Endothelial cell of umbilical vein (primary cell): ENCODE measurements at regions not wholly inside any gene's neighbourhood (a gene's known extent, or its start where the extent isn't known, plus 50 kb on each side); places are given as distances from the start of the nearest gene placed in this dataset.

Experiments used
- BruUV-seq: library from RNA; stranded (reverse); fragments of 400-500 nt; replicated peaks from 2 replicates; lab custom pipeline; 2021; lab: Mats Ljungman, UMichigan
- CTCF ChIA-PET: fragments of 300-600, 350-600 bp; sonication (Branson Sonifier 250); formaldehyde crosslinking; loops from one replicate; lab custom pipeline; 2021; ENCODE audit warnings: antibody characterized with exemption, inconsistent platforms; lab: Charles Lee
- POLR2A ChIA-PET: fragments of 300-600, 350-600 bp; sonication (Branson Sonifier 250); formaldehyde crosslinking; loops from one replicate; lab custom pipeline; 2021; ENCODE audit warnings: antibody characterized with exemption, inconsistent platforms; lab: Charles Lee
- DNase-seq: peaks from one replicate; pipeline ENCODE4 v3.0.0-alpha.2; 2011; ENCODE audit warnings: low read depth, low spot score
- FAIRE-seq: peaks from 2 replicates; lab custom pipeline; 2011; peaks lifted over from hg19 to GRCh38; lab: Jason Lieb, UNC
- H2AFZ ChIP-seq: 2 replicates; pipeline ENCODE4 v1.6.0; 2012; ENCODE audit warnings: low read depth, low read length, control low read depth, inconsistent platforms
- H3K27ac ChIP-seq: 2 replicates; pipeline ENCODE4 v1.5.1; 2011; ENCODE audit warnings: low read depth, mild to moderate bottlenecking, control low read depth, low read length, moderate library complexity; ENCODE audit not compliant: insufficient read depth
- H3K27me3 ChIP-seq, 2 experiments: 2 replicates each; pipeline versions ENCODE4 v1.6.0 to v1.6.1; 2011; ENCODE audit warnings: low read length in 2 of 2, mixed read lengths in 1 of 2; ENCODE audit not compliant: control insufficient read depth in 2 of 2, insufficient read depth in 2 of 2
- H3K36me3 ChIP-seq, 2 experiments: 2 replicates in 1 of 2; 3 replicates in 1 of 2; pipeline ENCODE4 v1.5.1; 2011; ENCODE audit warnings: low read length in 2 of 2, mild to moderate bottlenecking in 1 of 2, moderate library complexity in 1 of 2; ENCODE audit not compliant: control insufficient read depth in 2 of 2, insufficient read depth in 2 of 2; ENCODE audit errors: extremely low read depth in 1 of 2
- H3K4me1 ChIP-seq: 3 replicates; pipeline ENCODE4 v1.5.1; 2011; ENCODE audit warnings: mild to moderate bottlenecking, low read length; ENCODE audit not compliant: control insufficient read depth, insufficient read depth; ENCODE audit errors: extremely low read depth
- H3K4me2 ChIP-seq: 2 replicates; pipeline ENCODE4 v1.6.1; 2011; ENCODE audit warnings: low read length, control low read depth, mixed read lengths; ENCODE audit not compliant: insufficient read depth
- H3K4me3 ChIP-seq, 3 experiments: fragments of 200-600 bp in 1 of 3; sonication (generic), shearing (Covaris generic) in 1 of 3; replicated peaks in 1 of 3; 2 replicates each; pipeline ENCODE4 v1.5.1; 2011 to 2016; ENCODE audit warnings: control low read depth in 3 of 3, low read length in 3 of 3, mild to moderate bottlenecking in 2 of 3, inconsistent platforms in 1 of 3, low read depth in 1 of 3, moderate library complexity in 1 of 3; ENCODE audit not compliant: insufficient read depth in 1 of 3
- H3K79me2 ChIP-seq: 2 replicates; pipeline ENCODE4 v1.6.0; 2012; ENCODE audit warnings: low read length, inconsistent platforms; ENCODE audit not compliant: control insufficient read depth, insufficient read depth
- H3K9ac ChIP-seq: replicated peaks from 2 replicates; pipeline ENCODE3; 2011; ENCODE audit warnings: low read length, control low read depth; ENCODE audit not compliant: insufficient read depth; ENCODE audit errors: extremely low read depth
- H3K9me1 ChIP-seq: replicated peaks from 3 replicates; pipeline ENCODE4 v1.6.0; 2011; ENCODE audit warnings: mild to moderate bottlenecking, low read length; ENCODE audit not compliant: control insufficient read depth, insufficient read depth; ENCODE audit errors: extremely low read depth
- H3K9me3 ChIP-seq: replicated peaks from 2 replicates; pipeline ENCODE4 v1.5.1; 2012; ENCODE audit warnings: low read length, inconsistent platforms; ENCODE audit not compliant: control insufficient read depth, insufficient read depth
- H4K20me1 ChIP-seq: replicated peaks from 2 replicates; pipeline ENCODE3; 2011; ENCODE audit warnings: mild to moderate bottlenecking, low read length; ENCODE audit not compliant: control insufficient read depth, insufficient read depth; ENCODE audit errors: extremely low read depth
- EZH2 ChIP-seq: IDR thresholded peaks from 2 replicates; pipeline ENCODE4 v1.6.1; 2012; ENCODE audit warnings: borderline replicate concordance, low read depth, mild to moderate bottlenecking, moderate library complexity, low read length, inconsistent platforms; ENCODE audit not compliant: severe bottlenecking
- FOS ChIP-seq: IDR thresholded peaks from 2 replicates; pipeline ENCODE4 v1.6.1; 2011; ENCODE audit warnings: mild to moderate bottlenecking, low read length, moderate library complexity, borderline replicate concordance; ENCODE audit not compliant: insufficient read depth
- GATA2 ChIP-seq: IDR thresholded peaks from 2 replicates; pipeline ENCODE4 v1.7.0; 2011; ENCODE audit warnings: low read depth, mild to moderate bottlenecking, moderate library complexity, mixed read lengths, low read length; ENCODE audit not compliant: insufficient read length, insufficient read depth
- JUN ChIP-seq: IDR thresholded peaks from 2 replicates; pipeline ENCODE4 v1.6.1; 2011; ENCODE audit warnings: borderline replicate concordance, low read depth; ENCODE audit not compliant: insufficient read length, insufficient read depth
- MYC ChIP-seq: IDR thresholded peaks from one replicate; pipeline ENCODE4 v1.6.1; 2011; ENCODE audit warnings: mild to moderate bottlenecking, low read depth, low read length
- POLR2A ChIP-seq: IDR thresholded peaks from 2 replicates; pipeline ENCODE4 v1.6.1; 2012; ENCODE audit warnings: low read depth, mild to moderate bottlenecking, control low read depth, low read length
- POLR2AphosphoS5 ChIP-seq: IDR thresholded peaks from 2 replicates; pipeline ENCODE4 v1.6.1; 2012; ENCODE audit warnings: low read depth, mild to moderate bottlenecking, control low read depth, low read length, moderate library complexity; ENCODE audit not compliant: insufficient read depth
- dilution Hi-C: fragments of 300-500 bp; cut with MboI; formaldehyde crosslinking; loops from one replicate; pipeline ENCODE4 v1.15.0; 2019; ENCODE audit warnings: low sequenced_read_pairs; ENCODE audit not compliant: extremely low pct_ligation_motif_present
- intact Hi-C: fragments of 100-400 bp; cut with micrococcal nuclease; formaldehyde crosslinking; loops from one replicate; pipeline ENCODE4 v1.10.0; 2022
- TF ChIP-seq, protein P1 (sequence below): IDR thresholded peaks from 2 replicates; pipeline ENCODE4 v1.6.1; 2011; ENCODE audit not compliant: insufficient read depth, insufficient read length
- TF ChIP-seq, protein P2 (sequence below), 2 donors: IDR thresholded peaks; 1 replicate in 1 of 2; 2 replicates in 1 of 2; pipeline ENCODE4 v1.5.1; 2011; ENCODE audit warnings: low read length in 2 of 2, mild to moderate bottlenecking in 2 of 2, moderate library complexity in 2 of 2, control low read depth in 1 of 2, inconsistent platforms in 1 of 2, low read depth in 1 of 2; ENCODE audit not compliant: insufficient read depth in 1 of 2; ENCODE audit errors: extremely low read depth in 1 of 2

DNA sequence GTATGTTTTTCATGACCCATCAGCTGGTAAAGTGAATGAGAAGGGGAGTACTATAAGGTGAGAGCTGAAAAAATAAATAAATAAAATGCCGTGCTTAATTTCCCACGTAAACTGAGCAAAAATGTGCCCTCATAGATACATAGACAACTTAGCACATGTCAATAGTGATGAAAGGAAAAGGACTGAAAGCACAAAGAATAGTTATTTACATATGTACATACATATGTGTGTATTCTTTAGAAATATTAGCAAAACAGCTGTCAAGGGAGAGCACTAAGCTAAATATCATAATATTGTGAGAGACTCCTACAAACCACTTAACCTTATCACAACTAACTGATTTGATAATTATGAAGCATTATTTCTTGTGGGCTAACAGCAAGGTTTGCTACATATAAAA lies 213.6 kb upstream of the FTMT start:
- Histone ChIP-seq H3K9me3 (no peaks in the 10 kb centered on the region), H3K79me2 (no peaks in the 10 kb centered on the region), H3K9ac (no peak overlapping the region), H4K20me1 (no peaks in the 10 kb centered on the region), H3K4me1 (no peaks in the 10 kb centered on the region), H3K36me3 (no peaks in the 10 kb centered on the region), H3K4me2 (no peak overlapping the region), H3K27me3 (no peaks in the 10 kb centered on the region), H2AFZ (no peak overlapping the region), H3K27ac (no peak overlapping the region), H3K9me1 (no peaks in the 10 kb centered on the region), H3K4me3 (no peak overlapping the region)
- ChIA-PET POLR2A (no interaction called here), CTCF (interaction anchor here (1.6 kb wide), 1 partner anchor 14 kb away, joined by 3 read pairs; no protein-coding TSS in a partner anchor)
- no peak for TF ChIP-seq EZH2
- TF ChIP-seq JUN, result no peak
- TF ChIP-seq, protein P1, sequence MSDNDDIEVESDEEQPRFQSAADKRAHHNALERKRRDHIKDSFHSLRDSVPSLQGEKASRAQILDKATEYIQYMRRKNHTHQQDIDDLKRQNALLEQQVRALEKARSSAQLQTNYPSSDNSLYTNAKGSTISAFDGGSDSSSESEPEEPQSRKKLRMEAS, result no peak
- no peak for TF ChIP-seq GATA2
- TF ChIP-seq POLR2A, result no peak
- no peak for TF ChIP-seq FOS
- no peak for TF ChIP-seq MYC
- TF ChIP-seq, protein P2, sequence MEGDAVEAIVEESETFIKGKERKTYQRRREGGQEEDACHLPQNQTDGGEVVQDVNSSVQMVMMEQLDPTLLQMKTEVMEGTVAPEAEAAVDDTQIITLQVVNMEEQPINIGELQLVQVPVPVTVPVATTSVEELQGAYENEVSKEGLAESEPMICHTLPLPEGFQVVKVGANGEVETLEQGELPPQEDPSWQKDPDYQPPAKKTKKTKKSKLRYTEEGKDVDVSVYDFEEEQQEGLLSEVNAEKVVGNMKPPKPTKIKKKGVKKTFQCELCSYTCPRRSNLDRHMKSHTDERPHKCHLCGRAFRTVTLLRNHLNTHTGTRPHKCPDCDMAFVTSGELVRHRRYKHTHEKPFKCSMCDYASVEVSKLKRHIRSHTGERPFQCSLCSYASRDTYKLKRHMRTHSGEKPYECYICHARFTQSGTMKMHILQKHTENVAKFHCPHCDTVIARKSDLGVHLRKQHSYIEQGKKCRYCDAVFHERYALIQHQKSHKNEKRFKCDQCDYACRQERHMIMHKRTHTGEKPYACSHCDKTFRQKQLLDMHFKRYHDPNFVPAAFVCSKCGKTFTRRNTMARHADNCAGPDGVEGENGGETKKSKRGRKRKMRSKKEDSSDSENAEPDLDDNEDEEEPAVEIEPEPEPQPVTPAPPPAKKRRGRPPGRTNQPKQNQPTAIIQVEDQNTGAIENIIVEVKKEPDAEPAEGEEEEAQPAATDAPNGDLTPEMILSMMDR (IDR thresholded peaks at IDR 0.05; ENCODE audit: extremely low read depth in 1 of 2, insufficient read depth in 1 of 2, low read depth in 1 of 2, low read length in 2 of 2), result no peak
- no peak for TF ChIP-seq POLR2AphosphoS5
- dilution Hi-C loops, result no loop called here
- BruUV-seq, result no TSS peak
- FAIRE-seq (no peak), DNase-seq (no peak)
- intact Hi-C loops, result no loop called here
